ENCODE measurements at regions not wholly inside any gene's neighbourhood (a gene's known extent, or its start where the extent isn't known, plus 50 kb on each side); places are given as distances from the start of the nearest gene placed in this dataset.

- no peak for DNase-seq
Observed at GRCh38 chr11:19316434-19316833, 75.7 kb upstream of the E2F8 start.

DNA sequence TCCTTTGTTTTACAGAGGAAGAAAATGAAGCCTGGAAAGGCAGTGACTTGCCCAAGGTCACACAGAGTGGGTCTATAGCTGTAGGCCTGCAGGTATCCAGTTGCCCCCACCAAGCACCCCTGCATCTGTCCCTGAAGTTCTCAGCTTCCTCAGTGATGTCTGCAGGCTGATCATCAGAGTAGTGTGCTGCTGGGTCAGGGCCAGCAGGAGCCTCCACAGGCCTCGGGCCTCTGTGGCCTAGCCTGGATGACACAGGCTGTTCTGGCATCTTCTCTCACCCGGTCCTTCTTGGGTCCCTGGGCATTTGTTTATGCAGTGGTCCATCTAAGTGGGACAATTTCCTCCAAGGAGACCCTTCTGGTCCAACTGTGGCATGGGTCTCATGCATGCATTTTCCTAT is 74.8 kb upstream of the E2F8 start:
- no peak for DNase-seq

GRCh38 chr11:19313140-19313539 is 72.4 kb upstream of the E2F8 start:
- no peak for DNase-seq

DNA sequence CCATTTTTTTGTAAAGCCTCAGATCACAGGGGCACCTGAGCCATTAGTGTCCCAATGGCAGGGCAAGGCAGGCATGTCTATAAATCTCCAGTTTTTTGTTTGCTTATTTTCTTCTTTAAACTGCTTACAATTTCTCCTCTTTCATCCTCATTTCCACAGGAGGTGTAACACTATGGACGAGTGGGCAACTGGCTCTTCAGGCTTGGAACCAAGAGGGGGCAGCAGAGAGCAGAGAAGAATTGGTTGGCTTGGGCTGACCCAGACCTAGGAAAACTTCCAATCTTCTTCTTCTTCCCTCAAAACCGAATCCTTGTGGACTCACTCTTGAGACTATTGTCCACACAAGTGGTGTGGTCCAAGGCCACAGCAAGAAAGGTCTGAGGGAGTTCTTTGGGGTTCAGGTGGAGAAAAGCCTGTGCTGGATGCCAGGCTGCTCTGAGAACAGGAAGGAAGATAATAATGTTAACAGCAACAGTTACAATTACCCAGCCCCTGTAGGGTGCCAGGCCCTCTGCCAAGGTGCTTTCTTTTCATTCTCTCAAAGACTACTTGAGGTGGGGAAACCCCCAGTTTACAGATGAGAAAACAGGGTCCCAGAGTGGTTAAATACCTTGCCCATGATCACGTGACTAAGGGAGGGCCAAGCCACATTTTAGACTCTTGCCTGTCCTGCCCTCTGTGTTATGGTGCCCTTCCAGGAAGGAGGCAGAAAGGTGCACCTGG is 70.7 kb upstream of the E2F8 start:
- peak; percentile 45 to 55 for DNase-seq

DNA sequence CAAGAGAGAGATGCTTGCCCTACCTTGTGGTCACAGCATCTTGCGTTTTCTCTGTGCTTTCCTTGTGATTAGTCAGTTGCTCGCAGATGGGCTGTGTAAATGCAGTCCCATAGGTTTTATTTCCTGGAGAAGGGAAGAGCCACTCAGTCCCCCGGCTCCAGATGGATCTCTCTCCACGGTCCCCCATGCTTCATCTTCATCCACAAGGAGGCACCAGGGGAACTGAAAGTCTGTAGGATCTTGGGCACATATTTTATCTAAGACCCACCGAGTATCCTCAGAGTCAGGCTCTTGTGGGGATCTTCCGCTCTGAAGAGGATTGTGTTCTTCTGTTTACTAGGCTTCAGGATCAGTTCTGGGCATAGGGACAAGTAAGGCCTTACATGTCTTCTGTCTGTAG is 66.8 kb upstream of the E2F8 start:
- no peak for DNase-seq

- no peak for DNase-seq
Observed at GRCh38 chr11:19306179-19306944, 65.6 kb upstream of the E2F8 start.

DNA sequence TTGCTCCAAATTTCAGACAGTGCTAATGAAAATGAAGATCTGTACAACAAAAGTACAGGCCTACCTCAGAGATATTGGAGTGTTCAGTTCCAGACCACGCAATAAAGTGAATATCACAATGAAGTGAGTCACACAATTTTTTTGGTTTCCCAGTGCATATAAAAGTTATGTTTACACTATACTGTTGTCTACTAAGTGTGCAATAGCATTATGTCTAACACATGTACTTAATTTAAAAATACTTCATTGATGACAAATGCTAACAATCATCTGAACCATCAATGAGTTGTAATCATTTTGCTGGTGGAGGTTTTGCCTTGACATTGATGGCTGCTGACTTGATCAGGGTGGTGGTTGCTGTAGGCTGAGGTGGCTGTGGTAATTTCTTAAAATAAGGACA is 60.6 kb upstream of the E2F8 start:
- no peak for DNase-seq

- DNase-seq = no peak
Observed at GRCh38 chr11:19294444-19294843, 53.7 kb upstream of the E2F8 start.

DNA sequence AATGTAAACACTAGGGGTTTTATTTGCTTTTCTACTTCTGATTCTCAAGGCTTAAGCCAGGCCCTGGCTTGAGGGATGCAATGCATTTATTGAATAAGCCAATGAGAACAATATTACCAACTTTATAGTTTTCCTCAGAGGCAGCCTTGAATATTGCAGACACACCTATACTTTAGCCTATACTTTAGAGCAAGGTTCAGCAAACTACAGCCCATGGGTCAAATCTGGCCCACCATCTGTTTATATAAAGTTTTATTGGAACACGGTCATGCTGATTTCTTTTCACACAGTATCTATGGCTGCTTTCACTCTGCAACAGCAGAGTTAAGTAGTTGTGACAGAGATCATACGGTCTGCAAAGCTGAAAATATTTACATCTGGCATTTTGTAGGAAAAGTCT is 50.3 kb upstream of the E2F8 start:
- DNase-seq = no peak
